B cell (primary cell): ENCODE measurements at regions not wholly inside any gene's neighbourhood (a gene's known extent, or its start where the extent isn't known, plus 50 kb on each side); places are given as distances from the start of the nearest gene placed in this dataset.

ENCODE experiments used
- ATAC-seq: fragments of 200-7000 bp; cut with Tn5 transposase; one replicate; pipeline ENCODE4 v1.10.0; 2021; ENCODE audit warnings: low read depth, mild to moderate bottlenecking, moderate number of reproducible peaks, moderate library complexity
- CTCF ChIA-PET: fragments of 350-600 bp; sonication (Branson Sonifier 250); formaldehyde crosslinking; loops from one replicate; lab custom pipeline; 2021; ENCODE audit warnings: antibody characterized with exemption, inconsistent platforms; lab: Charles Lee
- POLR2A ChIA-PET: fragments of 350-600 bp; sonication (Branson Sonifier 250); formaldehyde crosslinking; loops from one replicate; lab custom pipeline; 2021; ENCODE audit warnings: antibody characterized with exemption; lab: Charles Lee
- DNase-seq: peaks from one replicate; pipeline ENCODE4 v3.0.0; 2013
- H2AFZ ChIP-seq: 2 replicates; pipeline ENCODE4 v1.6.1; 2012; ENCODE audit warnings: mild to moderate bottlenecking, low read depth, low read length; ENCODE audit not compliant: insufficient read depth, poor library complexity, severe bottlenecking
- H3K27ac ChIP-seq, 2 donors: 1 replicate in 1 of 2; 2 replicates in 1 of 2; pipeline ENCODE4 v1.5.1; 2012 to 2013; ENCODE audit warnings: low read length in 2 of 2, mild to moderate bottlenecking in 2 of 2, moderate library complexity in 1 of 2
- H3K27me3 ChIP-seq, 4 experiments: fragments of 200-600 bp in 1 of 4; sonication (generic) in 1 of 4; replicated peaks in 1 of 4; 1 replicate in 2 of 4; 2 replicates in 2 of 4; pipeline versions ENCODE4 v1.6.1 to v1.7.0; 2013 to 2016; ENCODE audit warnings: low read length in 3 of 4, mild to moderate bottlenecking in 2 of 4, mixed read lengths in 1 of 4, moderate library complexity in 1 of 4; ENCODE audit not compliant: insufficient read depth in 4 of 4, control insufficient read depth in 3 of 4; ENCODE audit errors: control extremely low read depth in 1 of 4
- H3K36me3 ChIP-seq, 2 experiments: replicated peaks in 1 of 2; 1 replicate in 1 of 2; 2 replicates in 1 of 2; pipeline versions ENCODE4 v1.6.1 to v1.7.1; 2013; ENCODE audit warnings: low read length in 1 of 2; ENCODE audit not compliant: insufficient read depth in 2 of 2, control insufficient read depth in 1 of 2; ENCODE audit errors: control extremely low read depth in 1 of 2, extremely low read depth in 1 of 2
- H3K4me1 ChIP-seq, 2 donors: fragments of 200-600 bp in 1 of 2; sonication (generic) in 1 of 2; 1 replicate in 1 of 2; 2 replicates in 1 of 2; pipeline versions ENCODE4 v1.5.1 to v1.6.1; 2013 to 2017; ENCODE audit warnings: low read length in 2 of 2; ENCODE audit not compliant: control insufficient read depth in 2 of 2, insufficient read depth in 2 of 2
- H3K4me2 ChIP-seq: replicated peaks from 2 replicates; pipeline ENCODE3; 2012; ENCODE audit warnings: mild to moderate bottlenecking, low read depth, low read length; ENCODE audit not compliant: poor library complexity, severe bottlenecking
- H3K4me3 ChIP-seq, 5 experiments: fragments of 200-600 bp in 1 of 5; sonication (generic) in 1 of 5; 1 replicate in 3 of 5; 2 replicates in 2 of 5; pipeline versions ENCODE4 v1.5.1 to v1.7.0; 2011 to 2016; ENCODE audit warnings: low read length in 4 of 5, mild to moderate bottlenecking in 4 of 5, low read depth in 2 of 5, control low read depth in 1 of 5, moderate library complexity in 1 of 5; ENCODE audit not compliant: insufficient read depth in 1 of 5; ENCODE audit errors: control extremely low read depth in 1 of 5, extremely low read depth in 1 of 5
- H3K79me2 ChIP-seq: fragments of 200-600 bp; sonication (generic); one replicate; pipeline ENCODE4 v1.6.0; 2016; ENCODE audit warnings: low read length; ENCODE audit not compliant: control insufficient read depth, insufficient read depth
- H3K9ac ChIP-seq: fragments of 200-600 bp; sonication (generic); 2 replicates; pipeline ENCODE4 v1.6.1; 2017; ENCODE audit warnings: mild to moderate bottlenecking, low read length, moderate library complexity
- H3K9me3 ChIP-seq, 3 donors: one replicate each; pipeline versions ENCODE4 v1.6.1 to v1.7.1; 2013; ENCODE audit warnings: low read length in 2 of 3; ENCODE audit not compliant: control insufficient read depth in 2 of 3, insufficient read depth in 1 of 3; ENCODE audit errors: control extremely low read depth in 1 of 3
- H4K20me1 ChIP-seq: 2 replicates; pipeline ENCODE4 v1.6.0; 2012; ENCODE audit warnings: mild to moderate bottlenecking, low read length; ENCODE audit not compliant: insufficient read depth, control insufficient read depth, poor library complexity, severe bottlenecking
- H3K27ac Mint-ChIP-seq: one replicate; pipeline ENCODE4 v1.8.0; 2021; ENCODE audit warnings: mixed read lengths
- H3K27me3 Mint-ChIP-seq: one replicate; pipeline ENCODE4 v1.8.0; 2021; ENCODE audit warnings: mixed read lengths
- H3K4me1 Mint-ChIP-seq: one replicate; pipeline ENCODE4 v1.8.0; 2021; ENCODE audit warnings: mixed read lengths
- H3K4me3 Mint-ChIP-seq: one replicate; pipeline ENCODE4 v1.8.0; 2021; ENCODE audit warnings: mixed read lengths
- H3K9me3 Mint-ChIP-seq: one replicate; pipeline ENCODE4 v1.8.0; 2022; ENCODE audit warnings: mixed read lengths; ENCODE audit not compliant: insufficient read depth
- EZH2 ChIP-seq: IDR thresholded peaks from 2 replicates; pipeline ENCODE4 v1.6.1; 2012; ENCODE audit warnings: borderline replicate concordance, low read depth, mild to moderate bottlenecking, moderate library complexity, low read length; ENCODE audit not compliant: insufficient read depth, poor library complexity, severe bottlenecking
- WGBS: methylation state at CpG from one replicate; pipeline ENCODE4 v1.1.5; 2013; ENCODE audit warnings: missing lambda C conversion rate; ENCODE audit not compliant: insufficient coverage; 5-methylcytosine and 5-hydroxymethylcytosine counted together
- intact Hi-C: fragments of 100-400 bp; cut with micrococcal nuclease; formaldehyde crosslinking; loops from one replicate; pipeline ENCODE4 v1.10.0; 2022
- TF ChIP-seq, protein P1 (sequence below): fragments of 200-600 bp; IDR thresholded peaks from one replicate; pipeline ENCODE4 v1.8.0; 2022; ENCODE audit warnings: antibody characterized with exemption, mild to moderate bottlenecking

DNA sequence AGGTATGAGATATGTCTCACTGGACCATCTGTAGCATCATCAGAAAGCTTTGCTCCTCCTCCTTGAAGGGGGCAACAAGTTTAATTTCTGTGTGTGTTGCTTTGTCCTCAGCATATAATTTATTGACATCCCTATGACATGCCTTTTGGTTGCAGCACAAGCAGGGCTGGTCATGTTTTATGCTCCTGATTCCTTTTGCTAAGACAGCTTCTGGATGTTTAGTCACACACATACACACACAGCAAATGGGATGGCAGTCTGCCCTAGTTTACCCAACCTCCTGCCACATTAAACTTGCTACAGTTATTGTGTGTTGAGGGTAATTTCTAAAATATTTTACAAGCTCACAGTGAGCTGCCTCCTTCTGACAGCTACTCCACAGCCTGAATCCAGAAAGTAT, 217.9 kb upstream of the RXFP2 start:
- no peaks in the 10 kb centered on the region for H4K20me1 ChIP-seq
- no peaks in the 10 kb centered on the region for H3K4me1 ChIP-seq
- Mint-ChIP-seq H3K4me3 (no peak overlapping the region), H3K27ac (no peak overlapping the region), H3K9me3 (peaks cover 3% of the 10 kb centered on the region), H3K27me3 (peaks cover 5% of the 10 kb centered on the region), H3K4me1 (no peaks in the 10 kb centered on the region)
- DNase-seq = no peak
- POLR2A ChIA-PET = no interaction called here
- H3K36me3 ChIP-seq = no peaks in the 10 kb centered on the region
- no peak overlapping the region for H3K4me2 ChIP-seq
- H3K9ac ChIP-seq = no peak overlapping the region
- H3K4me3 ChIP-seq = no peak overlapping the region
- no peak overlapping the region for H2AFZ ChIP-seq
- CTCF ChIA-PET = interaction anchor here (0.5 kb wide), 1 partner anchor 176 kb away, joined by 3 read pairs; no protein-coding TSS in a partner anchor
- no peaks in the 10 kb centered on the region for H3K9me3 ChIP-seq
- no peak for TF ChIP-seq EZH2
- TF ChIP-seq, protein P1, sequence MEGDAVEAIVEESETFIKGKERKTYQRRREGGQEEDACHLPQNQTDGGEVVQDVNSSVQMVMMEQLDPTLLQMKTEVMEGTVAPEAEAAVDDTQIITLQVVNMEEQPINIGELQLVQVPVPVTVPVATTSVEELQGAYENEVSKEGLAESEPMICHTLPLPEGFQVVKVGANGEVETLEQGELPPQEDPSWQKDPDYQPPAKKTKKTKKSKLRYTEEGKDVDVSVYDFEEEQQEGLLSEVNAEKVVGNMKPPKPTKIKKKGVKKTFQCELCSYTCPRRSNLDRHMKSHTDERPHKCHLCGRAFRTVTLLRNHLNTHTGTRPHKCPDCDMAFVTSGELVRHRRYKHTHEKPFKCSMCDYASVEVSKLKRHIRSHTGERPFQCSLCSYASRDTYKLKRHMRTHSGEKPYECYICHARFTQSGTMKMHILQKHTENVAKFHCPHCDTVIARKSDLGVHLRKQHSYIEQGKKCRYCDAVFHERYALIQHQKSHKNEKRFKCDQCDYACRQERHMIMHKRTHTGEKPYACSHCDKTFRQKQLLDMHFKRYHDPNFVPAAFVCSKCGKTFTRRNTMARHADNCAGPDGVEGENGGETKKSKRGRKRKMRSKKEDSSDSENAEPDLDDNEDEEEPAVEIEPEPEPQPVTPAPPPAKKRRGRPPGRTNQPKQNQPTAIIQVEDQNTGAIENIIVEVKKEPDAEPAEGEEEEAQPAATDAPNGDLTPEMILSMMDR = no peak
- ATAC-seq = no peak
- intact Hi-C loops = no loop called here
- no peaks in the 10 kb centered on the region for H3K79me2 ChIP-seq
- no peaks in the 10 kb centered on the region for H3K27me3 ChIP-seq
- H3K27ac ChIP-seq = no peak overlapping the region

- Histone ChIP-seq H3K9me3 (no peaks in the 10 kb centered on the region), H3K36me3 (no peaks in the 10 kb centered on the region), H3K4me3 (no peak overlapping the region), H3K27ac (no peak overlapping the region), H3K4me2 (no peak overlapping the region), H4K20me1 (no peaks in the 10 kb centered on the region), H2AFZ (no peak overlapping the region), H3K79me2 (no peaks in the 10 kb centered on the region), H3K9ac (no peak overlapping the region), H3K4me1 (no peaks in the 10 kb centered on the region), H3K27me3 (no peaks in the 10 kb centered on the region)
- intact Hi-C loops = no loop called here
- Mint-ChIP-seq H3K4me1 (no peaks in the 10 kb centered on the region), H3K9me3 (peaks cover 3% of the 10 kb centered on the region), H3K4me3 (no peak overlapping the region), H3K27me3 (peaks cover 5% of the 10 kb centered on the region), H3K27ac (no peak overlapping the region)
- TF ChIP-seq, protein P1 = no peak
- no peak for TF ChIP-seq EZH2
- 71% methylated on average over 1 of the region's 1 CpG for WGBS
- POLR2A ChIA-PET = no interaction called here
- ATAC-seq (no peak), DNase-seq (no peak)
- CTCF ChIA-PET = no interaction called here
Observed at GRCh38 chr13:31522396-31522795, 216.9 kb upstream of the RXFP2 start.
